Stimulated activated effector memory CD8-positive, alpha-beta T cell treated with anti-CD3 and anti-CD28 coated beads, Interleukin-12 subunit alpha, Interleukin-12 subunit beta, amount 100 ng/mL, for 72 hours (primary cell): ENCODE measurements at regions not wholly inside any gene's neighbourhood (a gene's known extent, or its start where the extent isn't known, plus 50 kb on each side); places are given as distances from the start of the nearest gene placed in this dataset.
A peak's percentile ranks its signal among the peaks of the same experiment; 100 is the strongest.

ENCODE experiments used
- ATAC-seq: fragments of 150-1000 bp; cut with Tn5 transposase; 2 replicates; pipeline ENCODE4 v1.10.0; 2021
- DNase-seq, 2 donors: peaks; one replicate each; pipeline ENCODE4 v3.0.0; 2021 to 2022; ENCODE audit warnings: low spot score in 2 of 2
- H3K27ac Mint-ChIP-seq: one replicate; pipeline ENCODE4 v1.8.0; 2022; ENCODE audit warnings: mild to moderate bottlenecking, mixed read lengths
- H3K36me3 Mint-ChIP-seq: one replicate; pipeline ENCODE4 v1.8.0; 2022; ENCODE audit warnings: mild to moderate bottlenecking, mixed read lengths
- H3K4me1 Mint-ChIP-seq: one replicate; pipeline ENCODE4 v1.8.0; 2022; ENCODE audit warnings: mixed read lengths
- H3K4me3 Mint-ChIP-seq: one replicate; pipeline ENCODE4 v1.8.0; 2022; ENCODE audit warnings: mild to moderate bottlenecking, mixed read lengths
- H3K9me3 Mint-ChIP-seq: one replicate; pipeline ENCODE4 v1.8.0; 2022; ENCODE audit warnings: mixed read lengths

DNA sequence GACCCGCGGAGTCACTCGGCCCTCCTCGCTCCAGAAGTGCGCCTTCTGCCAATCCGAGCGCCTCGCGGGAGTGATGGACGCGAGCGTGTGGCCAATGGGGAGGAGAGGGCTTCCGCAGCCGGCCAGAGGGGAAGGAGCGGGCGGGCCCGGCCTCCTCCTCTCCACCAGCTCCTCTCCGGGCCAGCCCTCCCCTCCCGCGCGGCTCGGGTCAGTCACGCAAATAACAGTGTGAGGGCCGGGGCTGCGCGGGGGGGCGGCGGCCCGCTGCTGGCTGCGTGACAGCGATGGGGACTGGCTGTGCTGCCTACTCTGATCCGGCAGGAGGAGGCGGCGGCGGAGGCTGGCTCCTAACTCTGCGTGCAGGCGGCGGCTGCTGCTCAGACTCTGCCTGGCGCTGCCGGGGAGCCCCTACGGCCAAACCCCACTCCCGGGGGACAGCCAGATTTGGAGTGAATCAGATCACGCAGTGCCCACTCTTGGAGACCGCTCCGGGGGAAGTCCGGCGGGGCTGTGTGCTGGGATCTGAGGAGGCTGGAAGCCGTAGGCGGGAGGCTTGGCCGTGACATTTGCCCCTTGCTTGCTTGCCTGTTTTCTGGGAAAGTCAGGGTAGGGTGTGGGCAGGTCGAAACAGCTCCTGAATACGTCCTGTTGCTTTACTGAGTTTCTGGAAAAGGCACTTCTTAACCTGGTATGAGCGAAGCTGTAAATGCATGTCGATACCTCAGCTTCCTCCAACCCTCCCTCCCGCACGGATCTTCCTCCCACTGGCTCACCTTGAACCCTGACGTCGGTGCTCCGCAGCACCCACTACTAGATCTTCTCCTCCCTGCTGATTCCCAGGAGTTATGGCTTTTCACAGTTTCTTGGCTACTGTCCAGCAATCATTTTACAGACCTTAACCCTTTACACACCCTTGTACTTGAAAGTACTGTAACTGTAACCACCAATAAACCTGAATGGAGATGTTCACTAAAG is 97.9 kb upstream of the SERTAD2 start:
- ATAC-seq (peak; percentile 88), DNase-seq (peak; percentile 87 to 97)
- H3K4me3 Mint-ChIP-seq = peak overlapping the region; percentile 95
- H3K27ac Mint-ChIP-seq = peak overlapping the region; percentile 95
- peaks cover 20% of the 10 kb centered on the region for H3K4me1 Mint-ChIP-seq
- H3K9me3 Mint-ChIP-seq = no peaks in the 10 kb centered on the region
- H3K36me3 Mint-ChIP-seq = peaks cover 14% of the 10 kb centered on the region

- Mint-ChIP-seq H3K4me3 (no peak overlapping the region), H3K36me3 (peaks cover 14% of the 10 kb centered on the region), H3K27ac (peak overlapping the region; percentile 62), H3K9me3 (no peaks in the 10 kb centered on the region), H3K4me1 (peaks cover 20% of the 10 kb centered on the region)
- no peak for ATAC-seq
- DNase-seq = no peak
Observed at GRCh38 chr2:64753399-64753798, 99.7 kb upstream of the SERTAD2 start.

GRCh38 chr2:64754570-64754969 is 100.9 kb upstream of the SERTAD2 start:
- ATAC-seq (no peak), DNase-seq (no peak)
- no peak overlapping the region for H3K27ac Mint-ChIP-seq
- H3K4me3 Mint-ChIP-seq = no peak overlapping the region
- peaks cover 17% of the 10 kb centered on the region for H3K4me1 Mint-ChIP-seq
- no peaks in the 10 kb centered on the region for H3K9me3 Mint-ChIP-seq
- H3K36me3 Mint-ChIP-seq = peaks cover 14% of the 10 kb centered on the region

- Mint-ChIP-seq H3K4me1 (peaks cover 7% of the 10 kb centered on the region), H3K27ac (no peak overlapping the region), H3K36me3 (no peaks in the 10 kb centered on the region), H3K9me3 (no peaks in the 10 kb centered on the region), H3K4me3 (no peak overlapping the region)
- ATAC-seq = no peak
- no peak for DNase-seq
Observed at GRCh38 chr2:64757126-64757525, 103.4 kb upstream of the SERTAD2 start.

DNA sequence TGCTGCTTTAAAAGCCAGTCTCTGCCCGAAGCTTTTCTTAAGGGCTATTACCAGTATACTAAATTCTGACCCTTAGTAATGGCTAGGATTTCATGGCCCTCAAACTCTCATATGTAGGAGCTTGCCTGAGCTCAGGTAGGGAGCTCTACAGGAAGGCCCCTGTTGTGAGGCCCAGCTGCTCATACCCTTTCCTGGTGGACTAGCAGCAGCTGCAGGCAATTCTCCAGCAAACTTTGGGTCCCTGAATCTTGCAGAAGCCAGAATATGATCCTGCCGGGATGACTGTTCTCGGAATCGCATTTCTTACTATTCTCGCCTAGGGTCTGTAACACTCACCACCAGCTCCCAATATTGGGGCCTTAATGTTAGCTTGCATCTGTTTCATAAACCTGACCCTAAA is 106.4 kb upstream of the SERTAD2 start:
- DNase-seq (no peak), ATAC-seq (no peak)
- Mint-ChIP-seq H3K36me3 (no peaks in the 10 kb centered on the region), H3K9me3 (no peaks in the 10 kb centered on the region), H3K27ac (peak overlapping the region; percentile 20), H3K4me3 (no peak overlapping the region), H3K4me1 (no peaks in the 10 kb centered on the region)

GRCh38 chr2:64762301-64762997 is 108.7 kb upstream of the SERTAD2 start:
- DNase-seq (no peak), ATAC-seq (no peak)

GRCh38 chr2:64763126-64763525 is 109.4 kb upstream of the SERTAD2 start:
- Mint-ChIP-seq H3K36me3 (no peaks in the 10 kb centered on the region), H3K4me3 (no peak overlapping the region), H3K27ac (no peak overlapping the region), H3K9me3 (no peaks in the 10 kb centered on the region), H3K4me1 (peaks cover 11% of the 10 kb centered on the region)
- no peak for DNase-seq
- ATAC-seq = no peak

More at GRCh38 chr2:64762301-64762997, 108.7 kb upstream of the SERTAD2 start:
- Mint-ChIP-seq H3K4me3 (no peak overlapping the region), H3K4me1 (peaks cover 6% of the 10 kb centered on the region), H3K36me3 (no peaks in the 10 kb centered on the region), H3K27ac (no peak overlapping the region), H3K9me3 (no peaks in the 10 kb centered on the region)

DNA sequence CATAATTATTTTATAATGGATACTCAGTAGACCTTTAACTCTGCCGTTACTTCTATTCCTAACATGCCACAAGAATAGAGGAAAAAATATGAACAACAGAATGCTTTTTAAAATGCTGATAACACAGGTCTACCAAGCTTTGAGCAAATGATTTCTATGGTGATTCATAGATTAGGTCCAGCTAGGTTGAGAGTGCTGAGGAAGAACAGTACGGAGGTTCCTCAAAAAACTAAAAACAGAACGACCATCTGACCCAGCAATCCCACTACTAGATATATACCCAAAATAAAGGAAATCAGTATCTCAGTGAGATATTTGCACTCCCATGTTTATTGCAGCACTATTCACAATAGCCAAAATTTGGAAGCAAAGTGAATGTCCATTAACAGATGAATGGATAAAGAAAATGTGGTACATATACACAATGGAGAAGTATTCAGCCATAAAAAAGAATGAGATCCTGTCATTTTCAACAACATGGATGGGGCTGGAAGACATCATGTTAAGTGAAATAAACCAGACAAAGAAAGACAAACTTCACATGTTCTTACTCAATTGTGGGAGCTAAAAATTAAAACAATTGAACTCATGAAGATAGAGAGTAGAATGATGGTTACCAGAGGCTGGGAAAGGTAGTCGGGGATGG is 111.6 kb upstream of the SERTAD2 start:
- Mint-ChIP-seq H3K4me3 (no peak overlapping the region), H3K9me3 (no peaks in the 10 kb centered on the region), H3K4me1 (peaks cover 17% of the 10 kb centered on the region), H3K27ac (no peak overlapping the region), H3K36me3 (no peaks in the 10 kb centered on the region)
- DNase-seq (no peak), ATAC-seq (no peak)

GRCh38 chr2:64766841-64767669 is 113.3 kb upstream of the SERTAD2 start:
- peak overlapping the region; percentile 82 for H3K27ac Mint-ChIP-seq
- peaks cover 17% of the 10 kb centered on the region for H3K4me1 Mint-ChIP-seq
- DNase-seq = no peak

GRCh38 chr2:64767670-64768468 is 114.2 kb upstream of the SERTAD2 start:
- Mint-ChIP-seq H3K9me3 (no peaks in the 10 kb centered on the region), H3K27ac (peak overlapping the region; percentile 82), H3K36me3 (no peaks in the 10 kb centered on the region), H3K4me1 (peaks cover 17% of the 10 kb centered on the region), H3K4me3 (peak overlapping the region; percentile 74)
- DNase-seq (peak; percentile 56 to 86), ATAC-seq (peak; percentile 93)

More at GRCh38 chr2:64766841-64767669, 113.3 kb upstream of the SERTAD2 start:
- Mint-ChIP-seq H3K4me3 (peak overlapping the region; percentile 74), H3K36me3 (no peaks in the 10 kb centered on the region), H3K9me3 (no peaks in the 10 kb centered on the region)
- peak; percentile 57 for ATAC-seq

- H3K4me1 Mint-ChIP-seq = peaks cover 17% of the 10 kb centered on the region
- no peaks in the 10 kb centered on the region for H3K36me3 Mint-ChIP-seq
- peak overlapping the region; percentile 74 for H3K4me3 Mint-ChIP-seq
- DNase-seq (no peak), ATAC-seq (no peak)
- no peaks in the 10 kb centered on the region for H3K9me3 Mint-ChIP-seq
- peak overlapping the region; percentile 82 for H3K27ac Mint-ChIP-seq
Observed at GRCh38 chr2:64768491-64769005, 114.8 kb upstream of the SERTAD2 start.

DNA sequence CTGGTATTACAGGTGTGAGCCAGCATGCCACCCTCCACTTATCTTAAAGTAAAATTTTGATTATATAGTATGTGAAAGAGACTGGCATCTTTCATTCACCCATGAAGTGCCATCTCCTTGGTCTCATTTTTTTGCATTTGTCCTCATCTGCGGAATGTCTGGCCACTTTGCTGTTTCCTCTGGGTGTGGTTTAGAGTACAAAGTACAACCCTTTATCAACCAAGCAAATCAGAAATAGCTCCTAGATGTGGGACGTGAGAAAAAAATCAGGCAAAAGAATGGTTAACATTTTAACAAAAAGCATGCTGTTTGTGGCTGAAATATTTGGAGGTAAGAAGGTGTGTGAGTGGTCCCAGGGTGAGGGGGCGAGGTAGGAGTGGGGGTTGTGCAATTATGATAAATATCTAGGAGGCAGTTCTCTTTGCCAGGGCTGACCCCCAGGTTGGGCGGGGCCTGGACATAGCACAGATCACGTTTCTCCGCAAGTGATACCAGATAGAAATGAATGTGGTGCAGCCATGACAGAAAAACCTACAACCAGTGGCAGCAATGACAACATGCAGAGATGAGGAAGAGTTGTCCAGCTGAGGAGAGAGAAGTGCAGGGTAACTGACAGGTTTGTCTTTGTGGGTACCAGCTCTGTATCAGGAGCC is 115.8 kb upstream of the SERTAD2 start:
- peaks cover 17% of the 10 kb centered on the region for H3K4me1 Mint-ChIP-seq
- DNase-seq = no peak
- H3K36me3 Mint-ChIP-seq = no peaks in the 10 kb centered on the region
- no peak for ATAC-seq
- peak overlapping the region; percentile 74 for H3K4me3 Mint-ChIP-seq
- no peaks in the 10 kb centered on the region for H3K9me3 Mint-ChIP-seq
- H3K27ac Mint-ChIP-seq = no peak overlapping the region

DNA sequence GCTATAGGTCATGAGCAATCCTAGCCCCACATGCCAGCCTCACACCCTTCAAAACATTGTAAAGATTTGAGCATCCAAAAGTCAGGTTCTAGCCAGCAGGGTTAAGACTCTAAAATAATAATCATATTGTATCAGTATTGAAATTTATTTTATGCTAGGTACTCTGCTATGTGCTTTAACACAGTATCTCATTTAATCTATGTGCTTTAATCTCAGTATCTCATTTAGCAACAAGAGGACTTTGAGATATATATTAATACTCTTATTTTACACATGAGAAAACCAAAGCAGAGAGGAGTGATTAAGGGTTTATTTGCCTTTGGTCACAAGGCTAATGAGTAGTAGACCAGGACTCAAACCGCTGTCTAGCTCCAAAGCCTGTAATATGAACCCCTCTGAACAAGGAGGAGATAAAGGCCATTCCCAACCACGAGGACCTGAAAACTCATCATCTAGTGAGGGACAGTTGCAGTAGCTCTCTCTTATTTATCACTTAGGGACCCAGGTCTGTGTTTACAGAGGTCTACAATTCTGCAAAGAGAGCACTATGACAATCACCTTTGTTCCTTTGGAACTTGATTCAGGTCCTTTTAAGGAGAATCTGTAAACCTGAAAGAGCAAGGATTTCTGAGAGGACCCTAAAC is 116.5 kb upstream of the SERTAD2 start:
- H3K27ac Mint-ChIP-seq = no peak overlapping the region

More for the DNA sequence above, 116.5 kb upstream of the SERTAD2 start:
- H3K4me3 Mint-ChIP-seq = no peak overlapping the region
- DNase-seq = no peak
- H3K4me1 Mint-ChIP-seq = peaks cover 17% of the 10 kb centered on the region
- H3K9me3 Mint-ChIP-seq = no peaks in the 10 kb centered on the region
- no peaks in the 10 kb centered on the region for H3K36me3 Mint-ChIP-seq
- ATAC-seq = no peak
